Retina (tissue), 1 donor: ENCODE measurements at regions not wholly inside any gene's neighbourhood (a gene's known extent, or its start where the extent isn't known, plus 50 kb on each side); places are given as distances from the start of the nearest gene placed in this dataset.
"Not testable (repeated sequence)": the region's sequence is repeated elsewhere in the genome, so short reads cannot be mapped to it uniquely, and the experiment has no call there.

Experiments
- DNase-seq: peaks from one replicate; pipeline ENCODE4 v3.0.0-alpha.2; 2016

DNA sequence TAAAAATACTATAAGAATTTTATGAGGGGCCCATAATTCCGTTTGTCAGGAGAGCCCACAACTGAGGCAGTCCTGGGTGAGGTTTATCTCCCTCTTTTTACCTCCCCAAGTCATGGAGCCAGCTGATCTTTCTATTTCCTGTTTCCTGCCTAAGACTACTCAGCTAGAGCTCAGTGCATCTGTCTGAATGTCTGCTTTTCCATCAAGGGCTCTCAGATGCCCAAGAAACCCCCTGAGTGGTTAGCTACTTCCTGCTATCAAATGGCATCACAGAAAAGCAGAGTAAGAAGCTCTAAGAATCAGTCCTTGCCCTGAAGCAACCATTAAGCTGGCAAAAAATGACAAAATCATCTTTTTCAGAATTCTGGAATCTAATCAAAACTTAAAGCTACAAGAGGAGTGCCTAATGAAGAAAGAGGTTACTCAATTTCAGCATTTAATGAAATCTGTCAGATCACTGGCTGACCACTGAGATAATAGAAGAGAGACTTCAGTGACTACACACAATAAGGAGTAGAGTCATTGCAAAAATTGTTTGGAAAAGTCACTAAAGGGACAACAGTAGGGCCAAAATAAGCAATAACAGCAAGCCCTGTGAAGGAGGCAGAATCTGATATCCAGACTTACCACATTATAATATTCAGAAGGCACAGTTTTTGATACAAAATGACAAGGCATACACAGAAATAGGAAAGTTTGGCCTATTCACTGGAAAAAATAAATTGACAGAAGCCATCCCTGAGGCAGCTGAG, 150.1 kb downstream of the CYB561 start:
- no peak for DNase-seq

DNA sequence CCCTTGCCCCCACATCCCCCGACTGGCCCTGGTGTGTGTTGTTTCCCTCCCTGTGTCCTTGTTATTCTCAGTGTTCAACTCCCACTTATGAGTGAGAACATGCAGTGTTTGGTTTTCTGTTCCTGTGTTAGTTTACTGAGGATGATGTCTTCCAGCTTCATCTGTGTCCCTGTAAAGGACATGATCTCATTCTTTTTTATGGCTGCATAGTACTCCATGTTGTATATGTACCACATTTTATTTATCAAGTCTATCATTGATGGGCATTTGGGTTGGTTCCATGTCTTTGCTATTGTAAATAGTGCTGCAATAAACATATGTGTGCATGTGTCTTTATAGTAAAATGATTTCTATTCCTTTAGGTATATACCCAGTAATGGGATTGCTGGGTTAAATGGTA, 147.2 kb downstream of the CYB561 start:
- DNase-seq, result not testable (repeated sequence)

DNA sequence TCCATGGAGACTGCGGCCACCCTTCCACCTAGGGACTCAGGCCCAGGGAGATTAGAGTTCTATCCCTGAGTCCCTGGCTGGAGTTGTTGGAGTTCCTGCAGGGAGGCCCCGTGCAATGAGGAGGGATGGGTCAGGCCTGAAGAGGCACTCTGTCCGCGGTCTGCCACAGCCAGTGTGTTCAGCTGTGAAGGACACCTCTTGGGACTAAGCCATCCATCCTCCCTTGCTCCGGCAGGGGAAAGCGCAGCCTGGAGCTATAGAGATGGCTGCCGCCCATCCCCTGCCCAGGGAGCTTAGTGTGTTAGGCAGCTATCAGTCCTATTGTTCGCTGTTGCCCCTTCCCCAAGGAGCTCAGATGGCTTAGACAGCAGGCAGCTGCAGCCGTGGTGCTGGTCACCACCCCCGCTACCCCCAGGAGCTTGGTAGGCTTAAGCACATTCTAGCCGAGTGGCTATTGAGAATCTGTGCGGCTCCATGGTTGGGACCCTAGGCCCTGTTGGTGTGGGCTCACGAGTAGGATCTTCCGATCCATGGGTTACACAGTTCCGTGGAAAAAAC, 141.3 kb downstream of the CYB561 start:
- DNase-seq, result no peak

DNA sequence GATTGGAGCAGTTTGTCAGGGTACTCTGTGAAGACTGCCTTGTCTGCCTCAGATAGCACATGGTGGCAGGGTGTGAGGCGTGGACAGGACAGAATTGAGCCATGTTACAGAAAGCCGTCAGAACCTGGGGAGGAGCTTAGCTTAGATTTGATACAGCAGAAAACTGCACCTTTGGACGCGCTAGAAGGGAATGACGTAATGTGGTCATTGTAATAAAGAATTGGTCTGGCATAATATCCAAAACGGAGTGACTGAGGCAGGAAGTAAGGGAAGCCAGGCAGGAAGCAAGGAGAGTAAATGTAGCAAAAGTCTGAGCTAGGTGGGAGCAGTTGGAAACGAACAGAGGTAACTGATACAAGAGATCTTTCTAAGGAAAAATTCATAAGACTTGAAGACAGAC, 140.2 kb downstream of the CYB561 start:
- no peak for DNase-seq

DNA sequence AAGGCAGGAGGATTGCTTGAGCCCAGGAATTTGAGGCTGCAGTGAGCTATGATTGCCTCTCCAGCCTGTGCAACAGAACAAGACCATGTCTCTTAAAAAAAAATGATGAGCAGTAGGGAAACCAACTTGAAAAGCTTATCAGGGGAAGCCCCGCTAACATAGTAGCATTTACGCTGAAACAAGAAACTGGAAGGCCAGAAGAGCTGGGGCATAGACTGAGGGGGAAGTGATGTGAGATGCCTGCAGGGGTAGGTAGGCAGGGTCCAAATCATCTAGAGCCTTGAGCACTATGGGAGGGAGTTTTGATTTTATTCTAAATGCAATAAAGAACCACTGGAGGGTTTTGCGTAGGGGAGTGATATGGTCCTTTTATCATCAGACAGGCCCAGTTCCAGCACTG, 139.3 kb downstream of the CYB561 start:
- DNase-seq, result no peak

DNA sequence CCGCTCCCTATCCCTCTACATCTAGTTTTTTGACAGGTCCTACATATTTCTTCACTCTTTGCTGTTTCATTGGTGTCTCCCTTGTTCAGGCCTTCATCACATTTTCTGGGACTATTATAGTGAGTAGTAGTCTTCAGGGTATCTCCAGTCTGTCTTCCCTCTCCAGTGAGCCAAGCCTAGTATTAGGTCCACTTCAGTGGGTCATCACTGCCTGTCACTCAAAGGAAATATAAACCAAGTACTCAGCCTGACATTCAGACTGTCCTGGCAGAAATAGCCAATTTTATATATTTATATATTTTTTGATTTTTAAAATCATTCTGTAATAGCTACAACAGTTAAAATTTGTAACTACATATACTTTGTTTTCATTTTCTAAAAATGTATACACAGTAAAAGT, 137.8 kb downstream of the CYB561 start:
- DNase-seq, result no peak

DNA sequence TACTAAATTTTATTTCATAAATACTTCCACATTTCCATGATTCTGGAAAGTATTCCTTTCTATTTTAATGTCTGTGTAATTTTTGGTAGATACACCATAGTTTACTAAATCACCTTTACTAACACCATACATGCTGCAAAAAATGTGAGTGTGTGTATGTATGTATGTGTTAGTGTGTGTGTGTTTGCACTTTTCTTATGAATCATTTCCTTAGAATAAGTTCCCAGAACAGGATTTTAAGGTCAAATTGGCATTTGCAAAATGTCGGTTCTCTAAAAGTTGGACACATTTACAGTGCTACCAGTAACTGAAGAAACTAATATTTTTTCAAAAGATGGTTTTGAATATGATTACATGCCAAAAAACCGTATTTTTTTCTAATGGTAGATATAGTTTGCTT, 137.1 kb downstream of the CYB561 start:
- DNase-seq, result no peak

DNA sequence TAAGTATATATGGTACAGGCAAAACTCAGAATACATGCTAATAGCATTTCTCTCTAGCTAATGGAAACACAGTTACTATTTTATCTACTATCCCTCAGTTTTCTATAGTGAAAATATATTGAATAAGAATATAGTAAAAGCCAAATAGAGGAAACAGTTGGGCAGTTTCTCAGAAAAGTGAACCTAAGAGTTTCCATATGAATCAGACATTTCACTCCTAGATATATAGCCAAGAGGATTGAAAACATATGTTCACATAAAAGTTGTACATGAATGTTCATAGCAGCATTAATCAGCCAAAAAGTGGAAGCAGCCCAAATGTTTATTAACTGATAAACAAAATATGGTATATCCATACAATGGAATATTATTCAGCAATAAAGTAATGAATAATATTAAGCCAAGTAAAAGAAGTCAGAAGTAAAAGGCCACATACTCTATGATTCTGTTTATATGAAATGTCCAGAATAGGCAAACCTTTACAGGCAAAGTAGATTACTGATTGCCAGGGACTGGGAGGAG, 134.6 kb downstream of the CYB561 start:
- DNase-seq, result no peak

DNA sequence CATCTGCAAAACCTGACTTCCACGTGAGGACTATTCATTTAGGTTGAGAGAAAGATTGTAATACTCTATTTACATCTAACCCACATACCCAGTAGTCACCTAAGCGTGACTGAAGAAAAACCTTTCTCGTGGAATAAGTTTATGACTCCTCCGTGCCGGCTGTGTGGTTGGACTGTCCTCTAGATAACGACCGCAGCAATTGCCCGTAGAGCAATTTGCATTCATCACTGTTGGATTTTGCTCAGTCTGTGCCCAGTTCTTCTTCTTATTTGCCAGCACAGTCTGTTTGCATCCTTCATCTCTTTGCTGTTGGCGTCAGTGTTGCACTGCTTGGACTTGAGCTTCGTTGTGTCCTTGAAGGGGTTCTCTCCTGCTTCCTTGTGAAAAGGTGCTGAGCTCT, 131.3 kb downstream of the CYB561 start:
- DNase-seq, result no peak

DNA sequence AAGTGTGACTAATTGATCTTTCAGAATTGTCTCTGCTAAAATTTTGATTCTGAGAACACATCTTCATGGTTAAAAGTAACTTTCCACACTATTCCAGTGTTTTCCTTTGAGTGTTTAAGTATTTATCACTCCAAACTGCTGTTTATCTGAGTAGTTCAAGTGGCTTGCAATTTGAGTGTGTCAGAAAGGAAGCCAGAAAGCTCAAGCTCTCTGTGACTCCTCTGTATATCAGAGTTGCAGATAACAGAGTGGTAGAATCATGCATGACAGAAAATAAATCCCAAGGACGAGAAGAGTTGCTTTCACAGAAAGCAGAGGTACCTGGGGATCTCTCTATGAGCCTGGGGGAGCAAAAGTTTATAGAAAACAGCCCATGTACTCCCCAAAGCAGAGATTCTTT, 130.0 kb downstream of the CYB561 start:
- no peak for DNase-seq

DNA sequence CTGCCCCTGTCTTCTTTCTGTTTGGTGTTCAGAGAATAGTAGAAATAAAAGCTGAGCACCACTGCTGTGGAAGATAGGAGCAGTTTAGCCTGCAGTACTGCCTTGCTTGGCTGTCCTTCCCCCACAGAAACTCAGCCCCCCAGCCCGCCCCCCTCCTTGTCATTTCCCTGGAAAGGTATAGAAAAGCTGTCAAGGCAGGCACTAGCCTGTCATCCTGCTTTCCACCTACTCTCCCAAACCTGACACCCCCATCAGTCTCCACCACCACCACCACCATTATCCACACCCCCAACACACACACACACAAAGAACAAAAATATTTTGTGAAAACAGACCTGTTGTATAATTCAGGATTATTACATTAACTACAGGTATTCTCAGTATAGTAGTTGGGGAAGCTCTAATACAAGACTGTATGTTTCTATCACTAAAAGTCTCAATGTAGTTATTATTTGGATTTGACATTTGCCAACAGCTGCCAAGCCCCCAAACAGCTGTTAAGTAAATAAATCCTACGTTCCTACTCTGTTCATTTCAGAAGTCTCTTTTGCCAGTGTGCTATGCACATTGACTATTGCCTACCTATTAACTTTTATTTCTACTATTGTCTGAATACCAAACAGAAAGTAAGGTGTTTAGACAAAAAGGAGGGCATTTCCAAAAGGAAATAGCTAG, 128.8 kb downstream of the CYB561 start:
- DNase-seq, result no peak

DNA sequence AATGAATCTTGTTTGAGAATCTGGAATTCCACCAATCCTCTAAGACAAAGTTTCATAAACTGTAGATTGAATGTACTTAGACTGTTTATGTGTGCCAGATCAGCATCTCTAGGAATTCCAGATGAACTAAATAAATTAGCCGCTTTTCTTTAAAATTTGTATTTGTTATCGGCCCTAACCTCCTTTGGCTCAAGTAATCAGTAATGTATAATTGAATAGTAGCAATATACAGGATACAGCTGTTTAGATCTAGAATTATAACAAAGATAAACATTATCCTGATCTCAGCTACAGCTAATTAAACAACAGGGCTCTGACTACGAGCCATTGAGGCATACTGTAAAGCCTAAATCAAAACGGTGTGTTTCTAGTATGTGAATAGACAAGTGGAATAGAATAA, 120.3 kb downstream of the CYB561 start:
- DNase-seq, result no peak

DNA sequence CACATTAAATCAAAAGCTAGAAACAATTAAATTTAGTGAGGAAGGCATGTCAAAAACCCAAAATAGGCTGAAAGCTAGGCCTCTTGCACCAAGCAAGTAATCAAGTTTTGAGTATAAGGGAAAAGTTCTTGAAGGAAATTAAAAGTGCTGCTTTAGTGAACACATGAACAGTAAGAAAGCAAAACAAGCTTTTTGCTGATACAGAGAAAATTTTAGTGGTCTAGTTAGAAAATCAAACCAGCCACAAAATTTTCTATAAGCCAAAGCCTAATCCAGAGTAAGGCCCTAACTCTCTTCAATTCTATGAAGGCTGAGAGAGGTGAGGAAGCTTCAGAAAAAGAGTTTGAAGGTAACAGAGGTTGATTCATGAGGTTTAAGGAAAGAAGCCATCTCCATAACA, 116.2 kb downstream of the CYB561 start:
- DNase-seq, result no peak

DNA sequence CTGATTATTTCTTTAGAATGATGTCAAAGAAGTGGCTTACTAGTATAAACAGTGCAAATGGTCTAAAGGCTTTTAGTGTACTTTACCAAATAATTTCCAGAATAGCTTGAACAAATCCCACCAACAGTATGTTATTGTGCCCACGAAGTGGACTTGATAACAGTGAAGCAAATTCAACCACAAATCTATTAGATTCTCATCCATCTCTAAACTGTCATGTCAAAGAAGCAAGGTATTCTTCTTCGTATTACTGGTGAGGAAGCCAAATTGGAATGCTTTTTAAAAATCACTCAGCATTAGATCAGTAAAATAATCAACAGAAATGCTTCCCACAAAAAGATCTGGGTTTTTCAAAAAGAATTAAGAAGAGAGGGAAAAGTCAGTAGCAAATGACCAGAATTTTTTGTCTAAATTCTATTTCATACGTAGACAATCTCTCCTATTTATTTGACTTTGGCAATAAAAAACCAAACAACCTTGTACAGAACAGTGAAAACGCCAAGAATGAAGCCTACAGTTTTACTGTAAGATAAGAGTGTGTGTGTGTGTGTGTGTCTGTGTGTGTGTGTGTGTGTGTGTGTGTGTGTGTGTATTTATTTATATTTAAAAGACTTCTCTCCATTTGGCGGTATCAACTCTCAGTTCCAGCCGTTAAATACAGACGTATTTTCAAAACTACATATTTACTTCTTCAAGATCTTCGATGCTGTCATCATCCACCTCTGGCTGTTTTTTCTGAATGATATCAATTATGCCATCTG, 114.6 kb downstream of the CYB561 start:
- no peak for DNase-seq

DNA sequence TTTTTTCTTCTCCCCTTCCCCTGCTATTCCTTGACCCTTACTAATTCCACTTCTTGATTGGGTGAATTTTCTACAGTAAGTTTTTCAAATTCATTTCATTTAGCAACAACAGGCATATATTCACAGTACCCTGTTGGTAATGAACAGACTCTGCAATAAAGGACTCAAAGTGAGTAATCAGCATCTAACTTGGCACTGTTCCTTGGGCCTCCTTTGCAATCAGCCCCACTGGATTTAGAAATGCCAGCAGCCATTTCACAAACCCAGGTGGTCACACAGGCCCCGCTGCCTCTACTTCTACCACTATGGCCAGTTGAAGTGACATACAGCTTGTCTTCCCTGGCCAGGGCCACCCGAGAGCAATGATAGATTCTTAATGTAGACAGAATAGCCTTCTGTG, 113.8 kb downstream of the CYB561 start:
- DNase-seq, result no peak

DNA sequence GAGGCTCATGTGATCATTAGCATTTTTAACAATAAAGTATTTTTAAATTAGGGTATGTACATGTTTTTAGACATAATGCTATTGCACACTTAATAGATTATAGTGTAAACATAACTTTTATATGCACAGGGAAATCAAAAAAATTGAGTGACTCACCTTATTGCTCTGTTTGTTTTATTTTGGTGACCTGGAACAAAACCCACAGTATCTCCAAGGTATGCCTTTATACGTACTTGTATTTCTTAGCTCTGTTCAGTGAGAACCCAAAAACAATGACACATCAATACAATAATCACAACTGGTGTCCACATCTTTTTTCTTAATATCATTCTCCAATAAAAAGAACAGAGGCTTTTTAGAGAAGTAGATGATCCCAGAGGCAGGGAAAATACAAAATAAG, 112.2 kb downstream of the CYB561 start:
- DNase-seq, result no peak

DNA sequence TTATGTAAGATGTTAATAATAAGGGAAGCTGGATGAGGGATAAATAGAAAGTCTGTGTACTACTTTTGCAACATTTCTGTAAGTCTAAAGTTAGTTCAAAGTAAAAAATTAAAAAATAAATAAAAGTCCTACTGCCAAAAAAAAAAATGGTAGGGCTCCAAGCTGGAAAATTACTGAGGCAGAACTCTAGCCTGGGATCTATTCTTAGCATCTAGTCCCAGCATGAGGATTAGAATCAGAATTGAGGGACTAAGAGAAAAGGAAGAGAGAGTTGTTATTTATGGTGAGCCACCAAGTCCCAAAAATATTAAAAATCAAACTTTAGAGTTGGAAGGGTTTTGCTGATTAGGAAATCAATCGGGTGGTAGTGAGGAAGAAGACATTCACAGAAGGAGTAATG, 110.3 kb downstream of the CYB561 start:
- DNase-seq, result no peak

DNA sequence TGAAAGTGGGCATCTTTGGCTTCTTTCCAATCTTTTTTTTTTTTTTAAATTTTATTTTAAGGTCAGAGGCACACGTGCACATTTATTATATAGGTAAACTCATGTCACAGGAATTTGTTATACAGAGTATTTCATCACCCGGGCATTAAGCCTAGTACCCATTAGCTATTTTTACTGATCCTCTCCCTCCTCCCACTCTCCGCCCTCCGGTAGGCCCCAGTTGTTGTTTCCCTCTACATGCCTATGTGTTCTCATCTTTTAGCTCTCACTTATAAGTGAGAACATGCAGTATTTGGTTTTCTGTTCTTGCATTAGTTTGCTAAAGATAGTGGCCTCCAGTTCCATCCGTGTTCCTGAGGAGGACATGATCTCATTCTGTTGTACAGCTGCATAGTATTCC, 108.5 kb downstream of the CYB561 start:
- DNase-seq, result no peak

DNA sequence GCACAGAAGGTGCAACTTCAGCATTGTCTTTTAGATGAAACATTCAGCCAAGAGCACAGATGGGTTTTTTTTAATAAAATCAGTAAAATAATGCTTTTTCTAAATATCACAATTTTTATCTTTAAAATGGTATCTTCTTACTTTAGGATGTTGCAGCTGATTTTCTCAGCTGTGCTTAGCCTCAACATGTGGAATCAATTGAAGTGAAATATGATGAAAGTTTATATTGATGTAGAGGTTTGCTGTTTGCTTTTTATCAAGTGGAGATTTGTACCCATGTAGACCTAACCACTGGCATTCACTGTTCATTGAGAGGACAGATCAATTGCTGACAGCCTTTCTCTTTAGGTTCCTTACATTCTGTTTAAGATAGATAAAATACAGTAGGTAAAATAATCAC, 107.8 kb downstream of the CYB561 start:
- DNase-seq, result no peak

DNA sequence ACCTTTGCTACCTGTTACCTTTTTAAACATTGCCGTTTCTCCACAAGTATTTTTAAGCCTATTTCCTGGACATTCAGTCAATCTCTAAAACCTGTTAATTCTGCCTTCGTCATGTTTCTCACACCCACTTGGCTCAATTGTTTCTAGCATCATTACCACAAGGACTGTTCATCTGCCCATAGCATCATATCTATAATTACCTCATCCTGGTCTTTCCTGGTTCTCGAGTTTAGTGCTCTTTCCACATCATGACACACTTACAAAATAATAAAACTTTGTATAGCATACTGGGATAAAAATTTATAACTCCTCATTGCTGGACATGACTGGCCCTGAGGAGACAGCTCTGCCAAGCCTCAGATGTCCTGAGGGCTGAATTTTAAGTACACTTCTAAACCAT, 104.8 kb downstream of the CYB561 start:
- DNase-seq, result no peak

DNA sequence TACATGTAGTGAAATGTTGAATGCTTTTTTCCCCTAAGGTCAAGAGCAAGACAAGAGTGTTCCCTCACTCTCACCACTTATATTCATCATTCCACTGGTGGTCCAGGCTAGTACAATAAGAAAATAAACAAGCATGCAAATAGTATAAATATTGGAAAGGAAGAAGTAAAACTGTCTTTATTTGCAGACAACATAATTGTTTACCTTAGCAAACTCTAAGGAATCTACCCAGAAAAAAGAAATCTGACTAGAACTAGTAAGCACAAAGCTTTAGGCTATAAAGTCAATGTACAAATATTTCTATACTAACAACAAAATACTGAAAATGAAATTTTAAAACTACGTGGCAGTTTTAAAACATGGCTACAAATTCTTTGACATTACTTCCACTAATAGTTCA, 101.7 kb downstream of the CYB561 start:
- no peak for DNase-seq

DNA sequence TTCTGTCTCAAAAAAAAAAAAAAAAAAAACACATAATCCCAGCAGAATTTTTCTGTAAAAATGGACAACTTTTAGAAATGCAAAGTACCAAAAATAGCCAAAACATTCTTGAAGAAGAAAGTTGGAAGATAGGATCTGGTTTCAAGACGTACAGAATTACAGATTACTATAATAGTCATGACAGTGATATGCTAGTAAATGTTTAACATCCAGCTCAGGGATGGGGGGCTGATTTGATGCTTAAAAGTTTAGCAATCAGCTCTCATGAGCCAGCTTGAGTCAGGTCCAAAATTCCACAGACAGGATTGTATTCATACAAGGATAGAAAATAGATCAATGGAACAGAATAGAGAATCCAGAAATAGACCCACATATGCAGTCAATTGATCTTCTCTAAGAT, 100.5 kb downstream of the CYB561 start:
- DNase-seq, result no peak

DNA sequence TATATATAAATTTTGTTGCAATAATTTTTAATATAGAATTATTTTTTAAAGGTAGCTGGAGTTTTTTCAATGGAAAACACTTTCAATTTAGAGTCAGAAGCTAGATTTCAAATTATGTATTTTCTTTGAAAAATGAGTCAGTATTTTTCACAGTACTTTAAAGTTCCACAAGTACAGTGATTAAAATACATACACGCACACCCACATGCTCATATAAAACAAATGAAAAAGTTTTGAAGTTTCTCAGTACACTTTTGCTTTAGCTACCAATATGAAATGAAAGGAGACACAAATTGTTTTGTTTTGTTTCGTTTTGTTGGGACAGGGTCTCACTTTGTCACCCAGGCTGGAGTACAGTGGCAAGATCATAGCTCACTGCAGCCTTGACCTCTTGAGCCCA, 98.6 kb downstream of the CYB561 start:
- no peak for DNase-seq
